Parathyroid adenoma (tissue), 2 donors: ENCODE measurements at regions not wholly inside any gene's neighbourhood (a gene's known extent, or its start where the extent isn't known, plus 50 kb on each side); places are given as distances from the start of the nearest gene placed in this dataset.

Experiments
- H2AFZ ChIP-seq: fragments of 300-600 bp; sonication (generic); one replicate; pipeline ENCODE4 v1.7.0; 2017; ENCODE audit warnings: antibody characterized with exemption, mild to moderate bottlenecking
- H3K27ac ChIP-seq: fragments of 300-600 bp; sonication (generic); one replicate; pipeline ENCODE4 v1.7.0; 2017
- H3K27me3 ChIP-seq: fragments of 300-600 bp; sonication (generic); one replicate; pipeline ENCODE4 v1.7.0; 2017; ENCODE audit warnings: low read length; ENCODE audit not compliant: control insufficient read depth, insufficient read depth
- H3K36me3 ChIP-seq: fragments of 300-600 bp; sonication (generic); one replicate; pipeline ENCODE4 v1.7.0; 2017; ENCODE audit warnings: low read length; ENCODE audit not compliant: control insufficient read depth, insufficient read depth
- H3K4me1 ChIP-seq: fragments of 300-600 bp; sonication (generic); one replicate; pipeline ENCODE4 v1.7.0; 2017; ENCODE audit warnings: control low read depth
- H3K4me2 ChIP-seq: fragments of 300-600 bp; sonication (generic); one replicate; pipeline ENCODE4 v1.7.0; 2017; ENCODE audit warnings: low read length
- H3K4me3 ChIP-seq: fragments of 300-600 bp; sonication (generic); one replicate; pipeline ENCODE4 v1.7.0; 2017; ENCODE audit warnings: low read depth, low read length
- H3K79me2 ChIP-seq: fragments of 300-600 bp; sonication (generic); one replicate; pipeline ENCODE4 v1.7.0; 2017; ENCODE audit warnings: control low read depth
- H3K9ac ChIP-seq: fragments of 300-600 bp; sonication (generic); one replicate; pipeline ENCODE4 v1.7.0; 2017; ENCODE audit warnings: mild to moderate bottlenecking
- H3K9me3 ChIP-seq: fragments of 300-600 bp; sonication (generic); one replicate; pipeline ENCODE4 v1.7.0; 2017; ENCODE audit warnings: low read length; ENCODE audit not compliant: control insufficient read depth
- TF ChIP-seq, protein P1 (sequence below): fragments of 300-600 bp; sonication (generic); IDR thresholded peaks from one replicate; pipeline ENCODE4 v1.7.0; 2017; ENCODE audit warnings: antibody characterized with exemption, mild to moderate bottlenecking
- donor health status: primary hyperparathyroidism.

DNA sequence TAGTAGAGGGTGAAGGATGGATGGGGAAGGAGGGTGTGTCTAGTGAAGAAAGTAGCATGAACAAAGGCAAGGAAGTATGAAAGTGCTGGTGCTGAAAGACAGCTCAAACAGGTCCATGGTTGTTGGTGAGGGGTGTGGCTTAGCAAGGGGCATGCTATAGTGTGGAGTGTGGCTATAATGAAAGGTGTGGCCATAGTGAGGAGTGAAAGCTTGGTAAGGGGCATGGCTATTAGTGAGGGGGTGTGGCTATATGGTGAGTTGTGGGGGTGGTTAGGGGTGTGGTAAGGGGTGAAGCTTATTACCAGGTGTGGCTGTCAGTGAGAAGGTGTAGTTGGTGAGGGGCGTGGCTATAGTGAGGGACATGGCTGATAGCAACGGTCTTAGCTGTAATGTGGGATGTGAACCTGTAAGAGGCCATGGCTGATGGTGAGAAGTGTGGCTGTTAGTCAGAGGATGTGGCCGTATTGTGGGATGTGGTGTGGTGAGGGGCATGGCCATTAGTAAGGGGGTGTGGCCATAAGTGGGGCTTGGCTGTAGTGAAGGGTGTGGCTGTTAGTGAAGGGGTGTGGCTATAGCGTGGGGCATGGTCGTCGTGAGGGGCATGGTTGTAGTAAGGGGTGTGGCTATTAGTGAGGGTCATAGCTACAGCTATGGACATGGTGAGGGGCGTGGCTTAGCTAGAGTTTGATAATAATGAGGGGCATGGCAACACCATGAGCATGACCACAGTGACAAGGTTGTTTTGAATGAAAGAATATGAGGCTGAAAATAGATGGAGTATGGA, 549.6 kb downstream of the FBXO15 start:
- H3K27me3 ChIP-seq, result no peaks in the 10 kb centered on the region
- TF ChIP-seq, protein P1, sequence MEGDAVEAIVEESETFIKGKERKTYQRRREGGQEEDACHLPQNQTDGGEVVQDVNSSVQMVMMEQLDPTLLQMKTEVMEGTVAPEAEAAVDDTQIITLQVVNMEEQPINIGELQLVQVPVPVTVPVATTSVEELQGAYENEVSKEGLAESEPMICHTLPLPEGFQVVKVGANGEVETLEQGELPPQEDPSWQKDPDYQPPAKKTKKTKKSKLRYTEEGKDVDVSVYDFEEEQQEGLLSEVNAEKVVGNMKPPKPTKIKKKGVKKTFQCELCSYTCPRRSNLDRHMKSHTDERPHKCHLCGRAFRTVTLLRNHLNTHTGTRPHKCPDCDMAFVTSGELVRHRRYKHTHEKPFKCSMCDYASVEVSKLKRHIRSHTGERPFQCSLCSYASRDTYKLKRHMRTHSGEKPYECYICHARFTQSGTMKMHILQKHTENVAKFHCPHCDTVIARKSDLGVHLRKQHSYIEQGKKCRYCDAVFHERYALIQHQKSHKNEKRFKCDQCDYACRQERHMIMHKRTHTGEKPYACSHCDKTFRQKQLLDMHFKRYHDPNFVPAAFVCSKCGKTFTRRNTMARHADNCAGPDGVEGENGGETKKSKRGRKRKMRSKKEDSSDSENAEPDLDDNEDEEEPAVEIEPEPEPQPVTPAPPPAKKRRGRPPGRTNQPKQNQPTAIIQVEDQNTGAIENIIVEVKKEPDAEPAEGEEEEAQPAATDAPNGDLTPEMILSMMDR, result no peak
- H3K9ac ChIP-seq, result no peak overlapping the region
- H3K4me1 ChIP-seq, result no peaks in the 10 kb centered on the region
- no peaks in the 10 kb centered on the region for H3K9me3 ChIP-seq
- no peak overlapping the region for H3K27ac ChIP-seq
- H3K4me2 ChIP-seq, result no peak overlapping the region
- no peaks in the 10 kb centered on the region for H3K36me3 ChIP-seq
- no peak overlapping the region for H3K4me3 ChIP-seq
- H3K79me2 ChIP-seq, result no peaks in the 10 kb centered on the region
- no peak overlapping the region for H2AFZ ChIP-seq

DNA sequence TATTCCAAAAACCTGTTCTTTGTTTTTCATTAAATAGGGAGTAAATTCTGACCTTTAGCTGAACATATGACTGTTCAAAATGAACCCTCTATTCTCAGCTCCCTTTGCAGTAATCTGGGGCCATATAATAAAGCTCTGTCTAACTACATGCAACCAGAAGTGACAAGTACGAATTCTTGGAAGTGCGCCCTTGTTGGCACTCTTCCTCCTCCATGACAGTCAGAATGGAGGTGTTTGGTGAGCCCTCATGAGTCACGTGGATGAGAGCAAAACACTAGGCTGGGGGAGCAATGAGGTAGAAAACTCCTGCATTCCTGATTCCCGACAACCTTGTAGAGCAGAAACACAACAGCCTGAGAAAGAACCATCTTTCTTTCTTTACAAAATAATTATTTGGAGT, 552.9 kb downstream of the FBXO15 start:
- no peak overlapping the region for H3K4me2 ChIP-seq
- no peak overlapping the region for H2AFZ ChIP-seq
- no peaks in the 10 kb centered on the region for H3K4me1 ChIP-seq
- no peaks in the 10 kb centered on the region for H3K79me2 ChIP-seq
- TF ChIP-seq, protein P1, result no peak
- H3K27ac ChIP-seq, result no peak overlapping the region
- no peak overlapping the region for H3K4me3 ChIP-seq
- no peak overlapping the region for H3K9ac ChIP-seq
- H3K9me3 ChIP-seq, result no peaks in the 10 kb centered on the region
- H3K36me3 ChIP-seq, result no peaks in the 10 kb centered on the region
- no peaks in the 10 kb centered on the region for H3K27me3 ChIP-seq

- TF ChIP-seq, protein P1, result no peak
- no peaks in the 10 kb centered on the region for H3K27me3 ChIP-seq
- no peaks in the 10 kb centered on the region for H3K36me3 ChIP-seq
- no peaks in the 10 kb centered on the region for H3K79me2 ChIP-seq
- H3K9ac ChIP-seq, result no peak overlapping the region
- H2AFZ ChIP-seq, result no peak overlapping the region
- no peak overlapping the region for H3K4me2 ChIP-seq
- H3K9me3 ChIP-seq, result no peaks in the 10 kb centered on the region
- no peak overlapping the region for H3K4me3 ChIP-seq
- H3K4me1 ChIP-seq, result no peaks in the 10 kb centered on the region
- H3K27ac ChIP-seq, result no peak overlapping the region
Observed at GRCh38 chr18:73593207-73593606, 554.4 kb downstream of the FBXO15 start.

GRCh38 chr18:73590950-73591349, 556.7 kb downstream of the FBXO15 start:
- Histone ChIP-seq H3K4me1 (no peaks in the 10 kb centered on the region), H3K4me3 (no peak overlapping the region), H3K27me3 (no peaks in the 10 kb centered on the region), H3K79me2 (no peaks in the 10 kb centered on the region), H3K36me3 (no peaks in the 10 kb centered on the region), H3K27ac (no peak overlapping the region), H2AFZ (no peak overlapping the region), H3K9me3 (no peaks in the 10 kb centered on the region), H3K9ac (no peak overlapping the region), H3K4me2 (no peak overlapping the region)
- TF ChIP-seq, protein P1, result no peak

DNA sequence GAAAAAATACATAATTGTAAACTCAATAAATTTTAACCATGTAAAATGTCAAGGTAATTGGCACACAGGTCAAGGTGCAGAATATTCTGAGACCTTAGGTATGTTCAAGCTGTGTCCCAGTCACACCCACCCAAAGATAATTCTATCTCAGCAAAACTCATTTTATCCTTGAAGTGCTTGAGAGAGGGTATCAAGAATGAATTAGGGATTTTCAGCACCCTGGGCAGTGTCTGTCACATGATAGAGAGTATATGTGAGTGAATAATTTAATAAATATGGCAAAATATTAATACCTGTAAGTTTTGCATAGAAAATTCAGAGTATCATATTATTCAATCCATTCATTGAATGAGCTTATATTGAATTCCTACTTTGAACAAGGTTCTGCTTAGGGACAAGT, 567.9 kb downstream of the FBXO15 start:
- H3K9me3 ChIP-seq, result no peaks in the 10 kb centered on the region
- H3K36me3 ChIP-seq, result no peaks in the 10 kb centered on the region
- H3K4me2 ChIP-seq, result no peak overlapping the region
- no peak overlapping the region for H3K27ac ChIP-seq
- TF ChIP-seq, protein P1, result no peak
- no peaks in the 10 kb centered on the region for H3K4me1 ChIP-seq
- H2AFZ ChIP-seq, result no peak overlapping the region
- H3K4me3 ChIP-seq, result no peak overlapping the region
- no peak overlapping the region for H3K9ac ChIP-seq
- H3K27me3 ChIP-seq, result no peaks in the 10 kb centered on the region
- H3K79me2 ChIP-seq, result no peaks in the 10 kb centered on the region
